Kidney (tissue), 13 donors: ENCODE measurements at regions not wholly inside any gene's neighbourhood (a gene's known extent, or its start where the extent isn't known, plus 50 kb on each side); places are given as distances from the start of the nearest gene placed in this dataset.

Experiments
- DNase-seq, 5 donors: peaks; one replicate each; pipeline ENCODE4 v3.0.0-alpha.2; 2013 to 2020
- FAIRE-seq: peaks from 2 replicates; lab custom pipeline; 2012; peaks lifted over from hg19 to GRCh38; lab: Jason Lieb, UNC
- H3K27ac ChIP-seq, 2 donors: one replicate each; pipeline ENCODE4 v1.7.0; 2013; ENCODE audit warnings: low read depth in 2 of 2, low read length in 2 of 2, inconsistent platforms in 1 of 2
- H3K27me3 ChIP-seq: one replicate; pipeline ENCODE4 v1.7.1; 2013; ENCODE audit warnings: low read length, inconsistent platforms; ENCODE audit not compliant: control insufficient read depth, insufficient read depth
- H3K36me3 ChIP-seq, 3 donors: one replicate each; pipeline versions ENCODE4 v1.7.0 to v1.7.1; 2013; ENCODE audit warnings: low read length in 3 of 3, control low read depth in 1 of 3, inconsistent platforms in 1 of 3; ENCODE audit not compliant: insufficient read depth in 3 of 3, control insufficient read depth in 2 of 3
- H3K4me1 ChIP-seq, 3 donors: one replicate each; pipeline versions ENCODE4 v1.7.0 to v1.7.1; 2013; ENCODE audit warnings: low read length in 3 of 3, inconsistent platforms in 1 of 3, low read depth in 1 of 3; ENCODE audit not compliant: control insufficient read depth in 2 of 3, insufficient read depth in 2 of 3
- H3K4me3 ChIP-seq, 3 donors: one replicate each; pipeline versions ENCODE4 v1.7.0 to v1.8.1; 2013; ENCODE audit warnings: low read length in 3 of 3, control low read depth in 1 of 3, inconsistent platforms in 1 of 3
- H3K9ac ChIP-seq, 3 donors: one replicate each; pipeline versions ENCODE4 v1.7.0 to v1.7.1; 2013; ENCODE audit warnings: low read length in 3 of 3, control low read depth in 1 of 3, inconsistent platforms in 1 of 3
- H3K9me3 ChIP-seq, 3 donors: one replicate each; pipeline versions ENCODE4 v1.7.0 to v1.7.1; 2013; ENCODE audit warnings: low read length in 3 of 3, control low read depth in 1 of 3, inconsistent platforms in 1 of 3; ENCODE audit not compliant: control insufficient read depth in 2 of 3, insufficient read depth in 1 of 3
- intact Hi-C: fragments of 100-400 bp; cut with DNase I; formaldehyde crosslinking; loops from one replicate; pipeline ENCODE4 v1.11.1; 2022
- TF ChIP-seq, protein P1 (sequence below): IDR thresholded peaks from 3 replicates; pipeline ENCODE4 v1.5.1; 2012; ENCODE audit warnings: mild to moderate bottlenecking, moderate library complexity, borderline replicate concordance; ENCODE audit not compliant: insufficient read depth; ENCODE audit errors: extremely low read depth
- donor health status: control.
- donor health status: control.
- donor health status: control.
- donor health status: control.
- donor health status: control.
- donor health status: DM: yes; HTN: yes; CAD: no.
- donor health status: Normal renal cell carcinoma (clear cell type).

DNA sequence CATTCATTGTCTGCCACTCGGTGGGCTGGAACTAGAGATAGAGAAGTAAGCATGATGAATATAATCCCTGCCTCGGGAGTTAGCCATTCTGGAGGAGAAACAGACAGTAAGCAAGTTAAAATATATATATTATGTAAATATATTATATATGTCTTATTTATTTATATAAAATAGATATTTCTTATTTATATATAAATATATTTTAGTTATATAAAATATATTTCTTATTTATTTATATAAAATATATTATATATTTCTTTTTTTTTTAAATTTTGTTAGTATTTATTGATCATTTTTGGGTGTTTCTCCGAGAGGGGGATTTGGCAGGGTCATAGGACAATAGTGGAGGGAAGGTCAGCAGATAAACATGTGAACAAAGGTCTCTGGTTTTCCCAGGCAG, 78.1 kb upstream of the TBX5 start:
- TF ChIP-seq, protein P1, sequence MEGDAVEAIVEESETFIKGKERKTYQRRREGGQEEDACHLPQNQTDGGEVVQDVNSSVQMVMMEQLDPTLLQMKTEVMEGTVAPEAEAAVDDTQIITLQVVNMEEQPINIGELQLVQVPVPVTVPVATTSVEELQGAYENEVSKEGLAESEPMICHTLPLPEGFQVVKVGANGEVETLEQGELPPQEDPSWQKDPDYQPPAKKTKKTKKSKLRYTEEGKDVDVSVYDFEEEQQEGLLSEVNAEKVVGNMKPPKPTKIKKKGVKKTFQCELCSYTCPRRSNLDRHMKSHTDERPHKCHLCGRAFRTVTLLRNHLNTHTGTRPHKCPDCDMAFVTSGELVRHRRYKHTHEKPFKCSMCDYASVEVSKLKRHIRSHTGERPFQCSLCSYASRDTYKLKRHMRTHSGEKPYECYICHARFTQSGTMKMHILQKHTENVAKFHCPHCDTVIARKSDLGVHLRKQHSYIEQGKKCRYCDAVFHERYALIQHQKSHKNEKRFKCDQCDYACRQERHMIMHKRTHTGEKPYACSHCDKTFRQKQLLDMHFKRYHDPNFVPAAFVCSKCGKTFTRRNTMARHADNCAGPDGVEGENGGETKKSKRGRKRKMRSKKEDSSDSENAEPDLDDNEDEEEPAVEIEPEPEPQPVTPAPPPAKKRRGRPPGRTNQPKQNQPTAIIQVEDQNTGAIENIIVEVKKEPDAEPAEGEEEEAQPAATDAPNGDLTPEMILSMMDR = no peak
- Histone ChIP-seq H3K9me3 (no peaks in the 10 kb centered on the region), H3K36me3 (no peaks in the 10 kb centered on the region), H3K4me1 (no peaks in the 10 kb centered on the region), H3K27ac (no peak overlapping the region), H3K4me3 (no peak overlapping the region), H3K9ac (no peak overlapping the region), H3K27me3 (peaks cover 32% of the 10 kb centered on the region)
- intact Hi-C loops = no loop called here
- FAIRE-seq (no peak), DNase-seq (no peak)

- intact Hi-C loops = no loop called here
- Histone ChIP-seq H3K27ac (no peak overlapping the region), H3K4me3 (no peak overlapping the region)
Observed at GRCh38 chr12:114481200-114481535, 75.2 kb upstream of the TBX5 start.

DNA sequence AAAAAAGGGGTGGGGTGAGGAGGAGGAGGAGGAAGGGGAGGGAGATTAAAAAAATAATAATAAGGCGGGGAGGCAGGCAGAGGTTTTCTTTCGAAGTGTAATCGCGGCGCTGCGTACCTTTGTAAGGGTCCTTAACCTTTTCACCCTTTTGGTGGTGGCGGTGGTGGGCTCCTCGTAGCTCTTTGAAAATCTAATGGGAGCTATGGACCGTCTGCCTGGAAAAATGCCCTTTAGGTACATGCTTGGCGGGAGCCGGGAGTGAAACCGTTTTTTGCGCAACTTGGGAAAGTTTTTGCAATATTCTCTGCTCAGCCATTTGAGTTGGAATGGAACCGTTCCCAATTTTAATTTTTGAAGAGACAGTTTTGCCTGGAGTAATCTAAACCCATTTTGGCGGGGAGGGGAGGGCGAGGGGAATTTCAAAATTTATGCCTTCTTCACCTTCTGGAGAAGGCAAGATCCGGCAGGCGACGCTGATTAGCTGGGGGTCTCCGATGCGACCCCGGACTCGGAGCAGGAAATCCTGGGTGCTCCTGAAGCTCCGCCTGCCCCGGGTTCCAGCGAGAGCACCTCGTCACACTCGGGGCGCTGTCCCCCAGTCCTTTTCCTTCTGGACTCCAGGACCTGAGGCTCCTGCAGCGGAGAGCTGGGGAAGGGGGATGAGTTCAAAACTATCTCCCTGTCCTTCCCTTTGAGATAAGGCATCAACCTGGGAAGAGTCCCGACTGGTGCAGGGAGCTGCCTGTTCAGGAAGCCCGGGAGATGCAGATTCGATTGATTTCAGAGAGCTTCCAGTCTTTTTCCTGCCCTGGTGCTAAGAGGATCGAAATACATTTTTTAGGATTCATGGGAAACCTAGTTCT, 74.6 kb upstream of the TBX5 start:
- TF ChIP-seq, protein P1 = no peak
- Histone ChIP-seq H3K9me3 (no peaks in the 10 kb centered on the region), H3K9ac (no peak overlapping the region), H3K4me1 (no peaks in the 10 kb centered on the region), H3K4me3 (peak overlapping the region in 1 of 3 donors; percentile 17), H3K27ac (no peak overlapping the region), H3K27me3 (peaks cover 60% of the 10 kb centered on the region), H3K36me3 (no peaks in the 10 kb centered on the region)
- FAIRE-seq (no peak), DNase-seq (peak in 1 of 5 donors; percentile 26)
- intact Hi-C loops = no loop called here

More at GRCh38 chr12:114481200-114481535, 75.2 kb upstream of the TBX5 start:
- H3K27me3 ChIP-seq = peaks cover 55% of the 10 kb centered on the region
- TF ChIP-seq, protein P1 = no peak
- no peaks in the 10 kb centered on the region for H3K4me1 ChIP-seq
- no peak overlapping the region for H3K9ac ChIP-seq
- no peaks in the 10 kb centered on the region for H3K9me3 ChIP-seq
- DNase-seq (no peak), FAIRE-seq (no peak)
- no peaks in the 10 kb centered on the region for H3K36me3 ChIP-seq
